HL-60 (cell line): ENCODE measurements at regions not wholly inside any gene's neighbourhood (a gene's known extent, or its start where the extent isn't known, plus 50 kb on each side); places are given as distances from the start of the nearest gene placed in this dataset.

Source experiments
- DNase-seq, 2 experiments: peaks; one replicate each; pipeline ENCODE4 v3.0.0-alpha.2; 2010 to 2020; ENCODE audit warnings: low read depth in 1 of 2, low spot score in 1 of 2
- H3K27ac ChIP-seq: fragments of 250-450 bp; sonication (Bioruptor Pico); replicated peaks from 2 replicates; pipeline ENCODE4 v1.5.1; 2020; ENCODE audit warnings: mild to moderate bottlenecking, moderate library complexity
- H3K27me3 ChIP-seq: fragments of 250-450 bp; sonication (Bioruptor Pico); 2 replicates; pipeline ENCODE4 v1.5.1; 2021; ENCODE audit warnings: mild to moderate bottlenecking, moderate library complexity; ENCODE audit not compliant: insufficient read depth, poor library complexity, severe bottlenecking
- H3K4me3 ChIP-seq: replicated peaks from 2 replicates; pipeline ENCODE4 v1.5.1; 2011; ENCODE audit warnings: mild to moderate bottlenecking, control low read depth, low read length; ENCODE audit not compliant: insufficient read depth
- CTCF ChIP-seq: IDR thresholded peaks from one replicate; pipeline ENCODE4 v1.5.1; 2011; ENCODE audit warnings: low read length, control low read depth, inconsistent platforms; ENCODE audit not compliant: insufficient read depth
- GABPA ChIP-seq: IDR thresholded peaks from 2 replicates; pipeline ENCODE4 v1.6.1; 2012; ENCODE audit warnings: low read depth
- POLR2AphosphoS5 ChIP-seq: IDR thresholded peaks from 2 replicates; pipeline ENCODE4 v1.6.1; 2012; ENCODE audit warnings: low read depth
- REST ChIP-seq: IDR thresholded peaks from 2 replicates; pipeline ENCODE4 v1.6.1; 2012; ENCODE audit warnings: low read depth; ENCODE audit not compliant: insufficient replicate concordance
- SPI1 ChIP-seq: IDR thresholded peaks from 2 replicates; pipeline ENCODE4 v1.6.1; 2012; ENCODE audit warnings: low read depth, mild to moderate bottlenecking, borderline replicate concordance

- H3K27ac ChIP-seq = no peak overlapping the region
- H3K27me3 ChIP-seq = no peaks in the 10 kb centered on the region
- TF ChIP-seq CTCF = no peak
- TF ChIP-seq SPI1 = peak; percentile 30; the same call in 1 of the 2 replicates
- no peak for TF ChIP-seq GABPA
- no peak overlapping the region for H3K4me3 ChIP-seq
- no peak for DNase-seq
Measured at GRCh38 chr3:98644168-98644567, 50.8 kb upstream of the CPOX start.

GRCh38 chr3:98645039-98645438, 51.6 kb upstream of the CPOX start:
- DNase-seq = no peak
- no peak overlapping the region for H3K27ac ChIP-seq
- TF ChIP-seq SPI1 (no peak), POLR2AphosphoS5 (no peak), GABPA (no peak), REST (no peak), CTCF (no peak)
- H3K4me3 ChIP-seq = no peak overlapping the region
- H3K27me3 ChIP-seq = no peaks in the 10 kb centered on the region

GRCh38 chr3:98646680-98647079, 53.3 kb upstream of the CPOX start:
- H3K4me3 ChIP-seq = no peak overlapping the region

More at GRCh38 chr3:98646680-98647079, 53.3 kb upstream of the CPOX start:
- H3K27me3 ChIP-seq = no peaks in the 10 kb centered on the region
- H3K27ac ChIP-seq = no peak overlapping the region
- no peak for DNase-seq
- TF ChIP-seq REST (no peak), CTCF (no peak), SPI1 (no peak), GABPA (no peak), POLR2AphosphoS5 (no peak)
